ENCODE measurements at regions not wholly inside any gene's neighbourhood (a gene's known extent, or its start where the extent isn't known, plus 50 kb on each side); places are given as distances from the start of the nearest gene placed in this dataset.

- CTCF ChIA-PET: no interaction called here
- BruUV-seq (replicated peaks): no TSS peak
- no peak overlapping the region for H2AFZ ChIP-seq
These were observed 949.7 kb downstream of the TRHDE start for GRCh38 chr12:73221836-73222235.

GRCh38 chr12:73225371-73225937 is 953.3 kb downstream of the TRHDE start:
- TF ChIP-seq, protein P1, sequence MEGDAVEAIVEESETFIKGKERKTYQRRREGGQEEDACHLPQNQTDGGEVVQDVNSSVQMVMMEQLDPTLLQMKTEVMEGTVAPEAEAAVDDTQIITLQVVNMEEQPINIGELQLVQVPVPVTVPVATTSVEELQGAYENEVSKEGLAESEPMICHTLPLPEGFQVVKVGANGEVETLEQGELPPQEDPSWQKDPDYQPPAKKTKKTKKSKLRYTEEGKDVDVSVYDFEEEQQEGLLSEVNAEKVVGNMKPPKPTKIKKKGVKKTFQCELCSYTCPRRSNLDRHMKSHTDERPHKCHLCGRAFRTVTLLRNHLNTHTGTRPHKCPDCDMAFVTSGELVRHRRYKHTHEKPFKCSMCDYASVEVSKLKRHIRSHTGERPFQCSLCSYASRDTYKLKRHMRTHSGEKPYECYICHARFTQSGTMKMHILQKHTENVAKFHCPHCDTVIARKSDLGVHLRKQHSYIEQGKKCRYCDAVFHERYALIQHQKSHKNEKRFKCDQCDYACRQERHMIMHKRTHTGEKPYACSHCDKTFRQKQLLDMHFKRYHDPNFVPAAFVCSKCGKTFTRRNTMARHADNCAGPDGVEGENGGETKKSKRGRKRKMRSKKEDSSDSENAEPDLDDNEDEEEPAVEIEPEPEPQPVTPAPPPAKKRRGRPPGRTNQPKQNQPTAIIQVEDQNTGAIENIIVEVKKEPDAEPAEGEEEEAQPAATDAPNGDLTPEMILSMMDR (conservative IDR thresholded peaks at IDR 0.05): no peak
- no peak for TF ChIP-seq EZH2 (IDR thresholded peaks at IDR 0.05; ENCODE audit: low read depth)
- intact Hi-C loops (cut with micrococcal nuclease; ENCODE audit: unreplicated experiment): no loop called here
- no peak for DNase-seq
- Histone ChIP-seq H3K27ac (no peak overlapping the region), H3F3A (ENCODE audit: insufficient read depth, low read depth) (no peaks in the 10 kb centered on the region), H3K4me1 (replicated peaks; ENCODE audit: insufficient read depth) (no peaks in the 10 kb centered on the region), H3K9me3 (ENCODE audit: insufficient read depth, low read depth) (no peaks in the 10 kb centered on the region), H3K36me3 (ENCODE audit: low read depth) (no peaks in the 10 kb centered on the region), H3K4me2 (no peak overlapping the region), H3K79me2 (ENCODE audit: low read depth) (no peaks in the 10 kb centered on the region), H2AFZ (no peak overlapping the region), H4K20me1 (ENCODE audit: insufficient read depth) (no peaks in the 10 kb centered on the region), H3K4me3 (no peak overlapping the region), H3K9me2 (ENCODE audit: insufficient read depth) (no peaks in the 10 kb centered on the region), H3K27me3 (ENCODE audit: insufficient read depth, low read depth) (no peaks in the 10 kb centered on the region)
- ChIA-PET CTCF (no interaction called here), POLR2A (ENCODE audit: unreplicated experiment) (no interaction called here)
- no TSS peak for BruUV-seq (replicated peaks)

More at GRCh38 chr12:73221836-73222235, 949.7 kb downstream of the TRHDE start:
- intact Hi-C loops (cut with micrococcal nuclease; ENCODE audit: unreplicated experiment): no loop called here
- H3K4me3 ChIP-seq: no peak overlapping the region
- no peaks in the 10 kb centered on the region for H4K20me1 ChIP-seq (ENCODE audit: insufficient read depth)
- H3K9me2 ChIP-seq (ENCODE audit: insufficient read depth): no peaks in the 10 kb centered on the region
- H3K9me3 ChIP-seq (ENCODE audit: insufficient read depth, low read depth): no peaks in the 10 kb centered on the region
- H3K4me2 ChIP-seq: no peak overlapping the region
- no peaks in the 10 kb centered on the region for H3K79me2 ChIP-seq (ENCODE audit: low read depth)
- H3K27ac ChIP-seq: no peak overlapping the region
- no peak for DNase-seq
- no peaks in the 10 kb centered on the region for H3K36me3 ChIP-seq (ENCODE audit: low read depth)
- H3K4me1 ChIP-seq (replicated peaks; ENCODE audit: insufficient read depth): no peaks in the 10 kb centered on the region
- TF ChIP-seq, protein P1 (conservative IDR thresholded peaks at IDR 0.05): no peak
- TF ChIP-seq EZH2 (IDR thresholded peaks at IDR 0.05; ENCODE audit: low read depth): no peak
- no peaks in the 10 kb centered on the region for H3K27me3 ChIP-seq (ENCODE audit: insufficient read depth, low read depth)
- POLR2A ChIA-PET (ENCODE audit: unreplicated experiment): no interaction called here
- H3F3A ChIP-seq (ENCODE audit: insufficient read depth, low read depth): no peaks in the 10 kb centered on the region

GRCh38 chr12:73225941-73226340 is 953.8 kb downstream of the TRHDE start:
- no peak overlapping the region for H3K4me2 ChIP-seq
- DNase-seq: no peak
- no peaks in the 10 kb centered on the region for H3K79me2 ChIP-seq (ENCODE audit: low read depth)
- H4K20me1 ChIP-seq (ENCODE audit: insufficient read depth): no peaks in the 10 kb centered on the region
- no TSS peak for BruUV-seq (replicated peaks)
- no peak overlapping the region for H3K4me3 ChIP-seq
- no peak for TF ChIP-seq EZH2 (IDR thresholded peaks at IDR 0.05; ENCODE audit: low read depth)
- TF ChIP-seq, protein P1 (conservative IDR thresholded peaks at IDR 0.05): no peak
- ChIA-PET POLR2A (ENCODE audit: unreplicated experiment) (no interaction called here), CTCF (no interaction called here)
- no peaks in the 10 kb centered on the region for H3K36me3 ChIP-seq (ENCODE audit: low read depth)
- H3F3A ChIP-seq (ENCODE audit: insufficient read depth, low read depth): no peaks in the 10 kb centered on the region
- no peak overlapping the region for H3K27ac ChIP-seq
- H3K27me3 ChIP-seq (ENCODE audit: insufficient read depth, low read depth): no peaks in the 10 kb centered on the region
- intact Hi-C loops (cut with micrococcal nuclease; ENCODE audit: unreplicated experiment): no loop called here
- no peak overlapping the region for H2AFZ ChIP-seq
- H3K9me2 ChIP-seq (ENCODE audit: insufficient read depth): no peaks in the 10 kb centered on the region
- H3K9me3 ChIP-seq (ENCODE audit: insufficient read depth, low read depth): no peaks in the 10 kb centered on the region
- no peaks in the 10 kb centered on the region for H3K4me1 ChIP-seq (replicated peaks; ENCODE audit: insufficient read depth)
